Upper lobe of left lung (tissue), 4 donors: ENCODE measurements at regions not wholly inside any gene's neighbourhood (a gene's known extent, or its start where the extent isn't known, plus 50 kb on each side); places are given as distances from the start of the nearest gene placed in this dataset.

ENCODE experiments used
- POLR2AphosphoS5 ChIP-seq, 2 donors: sonication (generic); formaldehyde crosslinking; IDR thresholded peaks; one replicate each; pipeline ENCODE4 v1.5.1; 2017; ENCODE audit warnings: antibody characterized with exemption in 2 of 2
- TF ChIP-seq, protein P1 (sequence below), 6 experiments: fragments of 450-650 bp in 4 of 6; fragments of 200-600 bp in 2 of 6; sonication (generic) in 2 of 6; IDR thresholded peaks; one replicate each; pipeline ENCODE4 v1.5.1; 2016 to 2019; ENCODE audit warnings: antibody characterized with exemption in 6 of 6

DNA sequence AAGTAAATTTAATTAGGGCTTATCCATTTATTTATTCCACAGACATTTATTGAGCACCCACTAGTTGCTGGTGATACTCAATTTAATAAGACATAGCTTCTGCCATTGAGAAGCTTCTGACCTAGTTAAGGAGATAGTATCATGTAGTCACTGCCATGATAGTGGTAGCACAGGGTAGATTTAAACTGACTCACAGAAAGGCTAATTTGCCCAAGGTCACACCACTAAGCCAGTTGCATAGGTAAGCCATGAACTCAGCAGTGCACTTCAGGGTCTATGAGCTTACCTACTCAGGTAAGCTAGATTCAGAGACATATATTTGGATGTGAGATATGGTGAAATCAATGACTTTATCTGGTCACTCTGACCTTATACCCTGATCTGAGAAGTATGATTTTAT is 168.4 kb downstream of the TNFSF18 start:
- TF ChIP-seq, protein P1, sequence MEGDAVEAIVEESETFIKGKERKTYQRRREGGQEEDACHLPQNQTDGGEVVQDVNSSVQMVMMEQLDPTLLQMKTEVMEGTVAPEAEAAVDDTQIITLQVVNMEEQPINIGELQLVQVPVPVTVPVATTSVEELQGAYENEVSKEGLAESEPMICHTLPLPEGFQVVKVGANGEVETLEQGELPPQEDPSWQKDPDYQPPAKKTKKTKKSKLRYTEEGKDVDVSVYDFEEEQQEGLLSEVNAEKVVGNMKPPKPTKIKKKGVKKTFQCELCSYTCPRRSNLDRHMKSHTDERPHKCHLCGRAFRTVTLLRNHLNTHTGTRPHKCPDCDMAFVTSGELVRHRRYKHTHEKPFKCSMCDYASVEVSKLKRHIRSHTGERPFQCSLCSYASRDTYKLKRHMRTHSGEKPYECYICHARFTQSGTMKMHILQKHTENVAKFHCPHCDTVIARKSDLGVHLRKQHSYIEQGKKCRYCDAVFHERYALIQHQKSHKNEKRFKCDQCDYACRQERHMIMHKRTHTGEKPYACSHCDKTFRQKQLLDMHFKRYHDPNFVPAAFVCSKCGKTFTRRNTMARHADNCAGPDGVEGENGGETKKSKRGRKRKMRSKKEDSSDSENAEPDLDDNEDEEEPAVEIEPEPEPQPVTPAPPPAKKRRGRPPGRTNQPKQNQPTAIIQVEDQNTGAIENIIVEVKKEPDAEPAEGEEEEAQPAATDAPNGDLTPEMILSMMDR (IDR thresholded peaks at IDR 0.05): no peak
- no peak for TF ChIP-seq POLR2AphosphoS5 (IDR thresholded peaks at IDR 0.05)
